GM23338 (cell line): ENCODE measurements at regions not wholly inside any gene's neighbourhood (a gene's known extent, or its start where the extent isn't known, plus 50 kb on each side); places are given as distances from the start of the nearest gene placed in this dataset.

ENCODE experiments used
- ATAC-seq: fragments of 200-7000 bp; cut with Tn5 transposase; 3 replicates; pipeline ENCODE4 v1.9.1; 2020
- DNase-seq: peaks from one replicate; pipeline ENCODE4 v3.0.0-alpha.2; 2015; ENCODE audit warnings: low spot score
- H2AFZ ChIP-seq: fragments of 200-600 bp; sonication (generic); 2 replicates; pipeline ENCODE4 v1.8.0; 2016; ENCODE audit warnings: antibody characterized with exemption, mild to moderate bottlenecking, moderate library complexity
- H3F3A ChIP-seq: fragments of 200-600 bp; sonication (generic); replicated peaks from 2 replicates; pipeline ENCODE4 v1.8.0; 2017; ENCODE audit warnings: antibody characterized with exemption, mixed run types, low read depth
- H3K27ac ChIP-seq: fragments of 200-600 bp; sonication (generic); 2 replicates; pipeline ENCODE4 v1.6.1; 2016; ENCODE audit warnings: low read depth
- H3K27me3 ChIP-seq: fragments of 200-600 bp; sonication (generic); 2 replicates; pipeline ENCODE4 v1.8.0; 2016; ENCODE audit warnings: mild to moderate bottlenecking, mixed run types, moderate library complexity; ENCODE audit not compliant: insufficient read depth
- H3K36me3 ChIP-seq: fragments of 200-600 bp; sonication (generic); 2 replicates; pipeline ENCODE4 v1.8.0; 2016; ENCODE audit warnings: mild to moderate bottlenecking; ENCODE audit not compliant: insufficient read depth
- H3K4me1 ChIP-seq: fragments of 200-600 bp; sonication (generic); 2 replicates; pipeline ENCODE4 v1.8.0; 2016; ENCODE audit warnings: mild to moderate bottlenecking, moderate library complexity; ENCODE audit not compliant: insufficient read depth
- H3K4me2 ChIP-seq: fragments of 200-600 bp; sonication (generic); 2 replicates; pipeline ENCODE4 v1.7.1; 2017; ENCODE audit warnings: mixed run types
- H3K4me3 ChIP-seq: fragments of 200-600 bp; sonication (generic); 2 replicates; pipeline ENCODE4 v1.6.1; 2016; ENCODE audit warnings: mixed run types
- H3K79me2 ChIP-seq: fragments of 200-600 bp; sonication (generic); replicated peaks from 2 replicates; pipeline ENCODE4 v1.8.0; 2017; ENCODE audit warnings: mild to moderate bottlenecking; ENCODE audit not compliant: insufficient read depth
- H3K9me2 ChIP-seq: fragments of 200-600 bp; sonication (generic); 2 replicates; pipeline ENCODE4 v1.8.0; 2017; ENCODE audit not compliant: insufficient read depth
- H4K20me1 ChIP-seq: fragments of 200-600 bp; sonication (generic); replicated peaks from 2 replicates; pipeline ENCODE4 v1.8.0; 2017; ENCODE audit warnings: mild to moderate bottlenecking; ENCODE audit not compliant: insufficient read depth
- H3K27ac Mint-ChIP-seq: 2 replicates; pipeline ENCODE4 v1.8.0; 2020; ENCODE audit warnings: inconsistent platforms, mild to moderate bottlenecking, moderate library complexity, mixed read lengths
- H3K27me3 Mint-ChIP-seq: 3 replicates; pipeline ENCODE4 v1.8.0; 2022; ENCODE audit warnings: low read depth, mild to moderate bottlenecking, moderate library complexity, mixed read lengths, inconsistent platforms; ENCODE audit not compliant: insufficient read depth, poor library complexity
- H3K36me3 Mint-ChIP-seq: 3 replicates; pipeline ENCODE4 v1.8.0; 2021; ENCODE audit warnings: low read depth, mild to moderate bottlenecking, inconsistent platforms, moderate library complexity, mixed read lengths
- H3K4me1 Mint-ChIP-seq: 3 replicates; pipeline ENCODE4 v1.8.0; 2020; ENCODE audit warnings: mild to moderate bottlenecking, inconsistent platforms, mixed read lengths
- H3K4me3 Mint-ChIP-seq: 3 replicates; pipeline ENCODE4 v1.8.0; 2021; ENCODE audit warnings: moderate library complexity, mild to moderate bottlenecking, inconsistent platforms, mixed read lengths
- H3K9me3 Mint-ChIP-seq: 3 replicates; pipeline ENCODE4 v1.8.0; 2020; ENCODE audit warnings: moderate library complexity, mild to moderate bottlenecking, inconsistent platforms, mixed read lengths
- CREB1 ChIP-seq: fragments of 250-450 bp; sonication (Bioruptor Pico); IDR thresholded peaks from 2 replicates; pipeline ENCODE4 v1.5.0; 2020; ENCODE audit warnings: low read depth, mild to moderate bottlenecking, moderate library complexity
- EZH2 ChIP-seq: fragments of 200-600 bp; sonication (generic); IDR thresholded peaks from one replicate; pipeline ENCODE4 v1.8.0; 2017; ENCODE audit warnings: antibody characterized with exemption, mild to moderate bottlenecking, low read depth; ENCODE audit not compliant: unreplicated experiment
- EZH2phosphoT487 ChIP-seq: fragments of 200-600 bp; sonication (generic); IDR thresholded peaks from one replicate; pipeline ENCODE4 v1.8.1; 2018; ENCODE audit warnings: antibody characterized with exemption; ENCODE audit not compliant: unreplicated experiment
- JUNB ChIP-seq: IDR thresholded peaks from one replicate; pipeline ENCODE4 v1.6.1; 2016; ENCODE audit warnings: antibody characterized with exemption; ENCODE audit not compliant: unreplicated experiment
- NANOG ChIP-seq: IDR thresholded peaks from 2 replicates; pipeline ENCODE4 v1.6.1; 2016; ENCODE audit warnings: antibody characterized with exemption, borderline replicate concordance
- POLR2AphosphoS5 ChIP-seq: IDR thresholded peaks from 2 replicates; pipeline ENCODE4 v1.6.1; 2016; ENCODE audit warnings: antibody characterized with exemption, low read depth
- STAT1 ChIP-seq: IDR thresholded peaks from one replicate; pipeline ENCODE4 v1.6.1; 2016; ENCODE audit warnings: antibody characterized with exemption; ENCODE audit not compliant: unreplicated experiment
- ZNF114 ChIP-seq: fragments of 250-450 bp; sonication (Bioruptor Pico); IDR thresholded peaks from 2 replicates; pipeline ENCODE4 v1.5.0; 2020; ENCODE audit warnings: mild to moderate bottlenecking, moderate library complexity
- ZNF331 ChIP-seq: fragments of 250-450 bp; sonication (Bioruptor Pico); IDR thresholded peaks from 2 replicates; pipeline ENCODE4 v1.5.0; 2020; ENCODE audit warnings: low read depth, mild to moderate bottlenecking, moderate library complexity
- TF ChIP-seq, protein P1 (sequence below), 2 experiments: fragments of 200-600 bp in 1 of 2; sonication (generic) in 1 of 2; conservative IDR thresholded peaks; 2 replicates each; pipeline versions ENCODE4 v1.5.1 to v1.6.1; 2016 to 2017; ENCODE audit warnings: antibody characterized with exemption in 2 of 2, low read depth in 2 of 2, mild to moderate bottlenecking in 2 of 2, moderate library complexity in 1 of 2
- TF ChIP-seq, protein P2 (sequence below): fragments of 250-450 bp; sonication (Bioruptor Pico); IDR thresholded peaks from 2 replicates; pipeline ENCODE4 v1.5.0; 2020; ENCODE audit warnings: mild to moderate bottlenecking, moderate library complexity
- TF ChIP-seq, protein P3 (sequence below): IDR thresholded peaks from 2 replicates; pipeline ENCODE4 v1.6.1; 2016; ENCODE audit warnings: antibody characterized with exemption
- TF ChIP-seq, protein P4 (sequence below): IDR thresholded peaks from one replicate; pipeline ENCODE4 v1.6.1; 2018; ENCODE audit warnings: antibody characterized with exemption; ENCODE audit not compliant: unreplicated experiment

DNA sequence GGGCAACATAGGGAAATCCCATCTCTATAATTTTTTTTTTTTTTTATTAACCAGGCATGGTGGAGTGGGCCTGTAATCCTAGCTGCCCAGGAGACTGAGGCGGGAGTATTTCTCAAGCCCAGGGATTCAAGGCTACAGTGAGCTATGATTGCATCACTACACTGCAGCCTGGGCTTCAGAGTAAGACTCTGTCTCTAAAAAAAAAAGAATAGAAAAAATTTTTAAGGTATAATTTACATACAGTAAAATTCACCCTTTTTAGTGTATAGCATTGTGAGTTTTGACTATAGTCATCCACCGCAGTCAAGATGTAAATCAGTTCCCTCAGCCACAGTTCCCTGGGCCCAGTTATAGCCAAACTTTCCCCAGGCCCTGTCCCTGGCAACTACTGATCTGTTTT is 57.1 kb upstream of the MSH6 start:
- H3K36me3 ChIP-seq = no peaks in the 10 kb centered on the region
- no peaks in the 10 kb centered on the region for H4K20me1 ChIP-seq
- no peaks in the 10 kb centered on the region for H3K36me3 Mint-ChIP-seq
- no peak overlapping the region for H3K4me2 ChIP-seq
- no peak overlapping the region for H3K4me3 ChIP-seq
- no peaks in the 10 kb centered on the region for H3K9me3 Mint-ChIP-seq
- H3K4me1 ChIP-seq = no peaks in the 10 kb centered on the region
- ATAC-seq = no peak
- no peaks in the 10 kb centered on the region for H3K27me3 ChIP-seq
- H3K79me2 ChIP-seq = no peaks in the 10 kb centered on the region
- H3K27me3 Mint-ChIP-seq = no peaks in the 10 kb centered on the region
- no peaks in the 10 kb centered on the region for H3F3A ChIP-seq
- H3K27ac ChIP-seq = no peak overlapping the region
- no peak overlapping the region for H3K4me3 Mint-ChIP-seq
- peaks cover 5% of the 10 kb centered on the region; the same call in 2 of the 3 replicates for H3K4me1 Mint-ChIP-seq
- no peak overlapping the region for H3K27ac Mint-ChIP-seq
- H3K9me2 ChIP-seq = peaks cover 8% of the 10 kb centered on the region; the same call in 1 of the 2 replicates
- no peak overlapping the region for H2AFZ ChIP-seq
- DNase-seq = no peak
- TF ChIP-seq, protein P1, sequence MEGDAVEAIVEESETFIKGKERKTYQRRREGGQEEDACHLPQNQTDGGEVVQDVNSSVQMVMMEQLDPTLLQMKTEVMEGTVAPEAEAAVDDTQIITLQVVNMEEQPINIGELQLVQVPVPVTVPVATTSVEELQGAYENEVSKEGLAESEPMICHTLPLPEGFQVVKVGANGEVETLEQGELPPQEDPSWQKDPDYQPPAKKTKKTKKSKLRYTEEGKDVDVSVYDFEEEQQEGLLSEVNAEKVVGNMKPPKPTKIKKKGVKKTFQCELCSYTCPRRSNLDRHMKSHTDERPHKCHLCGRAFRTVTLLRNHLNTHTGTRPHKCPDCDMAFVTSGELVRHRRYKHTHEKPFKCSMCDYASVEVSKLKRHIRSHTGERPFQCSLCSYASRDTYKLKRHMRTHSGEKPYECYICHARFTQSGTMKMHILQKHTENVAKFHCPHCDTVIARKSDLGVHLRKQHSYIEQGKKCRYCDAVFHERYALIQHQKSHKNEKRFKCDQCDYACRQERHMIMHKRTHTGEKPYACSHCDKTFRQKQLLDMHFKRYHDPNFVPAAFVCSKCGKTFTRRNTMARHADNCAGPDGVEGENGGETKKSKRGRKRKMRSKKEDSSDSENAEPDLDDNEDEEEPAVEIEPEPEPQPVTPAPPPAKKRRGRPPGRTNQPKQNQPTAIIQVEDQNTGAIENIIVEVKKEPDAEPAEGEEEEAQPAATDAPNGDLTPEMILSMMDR (conservative IDR thresholded peaks at IDR 0.05; ENCODE audit: low read depth in 2 of 2) = no peak
- TF ChIP-seq, protein P2, sequence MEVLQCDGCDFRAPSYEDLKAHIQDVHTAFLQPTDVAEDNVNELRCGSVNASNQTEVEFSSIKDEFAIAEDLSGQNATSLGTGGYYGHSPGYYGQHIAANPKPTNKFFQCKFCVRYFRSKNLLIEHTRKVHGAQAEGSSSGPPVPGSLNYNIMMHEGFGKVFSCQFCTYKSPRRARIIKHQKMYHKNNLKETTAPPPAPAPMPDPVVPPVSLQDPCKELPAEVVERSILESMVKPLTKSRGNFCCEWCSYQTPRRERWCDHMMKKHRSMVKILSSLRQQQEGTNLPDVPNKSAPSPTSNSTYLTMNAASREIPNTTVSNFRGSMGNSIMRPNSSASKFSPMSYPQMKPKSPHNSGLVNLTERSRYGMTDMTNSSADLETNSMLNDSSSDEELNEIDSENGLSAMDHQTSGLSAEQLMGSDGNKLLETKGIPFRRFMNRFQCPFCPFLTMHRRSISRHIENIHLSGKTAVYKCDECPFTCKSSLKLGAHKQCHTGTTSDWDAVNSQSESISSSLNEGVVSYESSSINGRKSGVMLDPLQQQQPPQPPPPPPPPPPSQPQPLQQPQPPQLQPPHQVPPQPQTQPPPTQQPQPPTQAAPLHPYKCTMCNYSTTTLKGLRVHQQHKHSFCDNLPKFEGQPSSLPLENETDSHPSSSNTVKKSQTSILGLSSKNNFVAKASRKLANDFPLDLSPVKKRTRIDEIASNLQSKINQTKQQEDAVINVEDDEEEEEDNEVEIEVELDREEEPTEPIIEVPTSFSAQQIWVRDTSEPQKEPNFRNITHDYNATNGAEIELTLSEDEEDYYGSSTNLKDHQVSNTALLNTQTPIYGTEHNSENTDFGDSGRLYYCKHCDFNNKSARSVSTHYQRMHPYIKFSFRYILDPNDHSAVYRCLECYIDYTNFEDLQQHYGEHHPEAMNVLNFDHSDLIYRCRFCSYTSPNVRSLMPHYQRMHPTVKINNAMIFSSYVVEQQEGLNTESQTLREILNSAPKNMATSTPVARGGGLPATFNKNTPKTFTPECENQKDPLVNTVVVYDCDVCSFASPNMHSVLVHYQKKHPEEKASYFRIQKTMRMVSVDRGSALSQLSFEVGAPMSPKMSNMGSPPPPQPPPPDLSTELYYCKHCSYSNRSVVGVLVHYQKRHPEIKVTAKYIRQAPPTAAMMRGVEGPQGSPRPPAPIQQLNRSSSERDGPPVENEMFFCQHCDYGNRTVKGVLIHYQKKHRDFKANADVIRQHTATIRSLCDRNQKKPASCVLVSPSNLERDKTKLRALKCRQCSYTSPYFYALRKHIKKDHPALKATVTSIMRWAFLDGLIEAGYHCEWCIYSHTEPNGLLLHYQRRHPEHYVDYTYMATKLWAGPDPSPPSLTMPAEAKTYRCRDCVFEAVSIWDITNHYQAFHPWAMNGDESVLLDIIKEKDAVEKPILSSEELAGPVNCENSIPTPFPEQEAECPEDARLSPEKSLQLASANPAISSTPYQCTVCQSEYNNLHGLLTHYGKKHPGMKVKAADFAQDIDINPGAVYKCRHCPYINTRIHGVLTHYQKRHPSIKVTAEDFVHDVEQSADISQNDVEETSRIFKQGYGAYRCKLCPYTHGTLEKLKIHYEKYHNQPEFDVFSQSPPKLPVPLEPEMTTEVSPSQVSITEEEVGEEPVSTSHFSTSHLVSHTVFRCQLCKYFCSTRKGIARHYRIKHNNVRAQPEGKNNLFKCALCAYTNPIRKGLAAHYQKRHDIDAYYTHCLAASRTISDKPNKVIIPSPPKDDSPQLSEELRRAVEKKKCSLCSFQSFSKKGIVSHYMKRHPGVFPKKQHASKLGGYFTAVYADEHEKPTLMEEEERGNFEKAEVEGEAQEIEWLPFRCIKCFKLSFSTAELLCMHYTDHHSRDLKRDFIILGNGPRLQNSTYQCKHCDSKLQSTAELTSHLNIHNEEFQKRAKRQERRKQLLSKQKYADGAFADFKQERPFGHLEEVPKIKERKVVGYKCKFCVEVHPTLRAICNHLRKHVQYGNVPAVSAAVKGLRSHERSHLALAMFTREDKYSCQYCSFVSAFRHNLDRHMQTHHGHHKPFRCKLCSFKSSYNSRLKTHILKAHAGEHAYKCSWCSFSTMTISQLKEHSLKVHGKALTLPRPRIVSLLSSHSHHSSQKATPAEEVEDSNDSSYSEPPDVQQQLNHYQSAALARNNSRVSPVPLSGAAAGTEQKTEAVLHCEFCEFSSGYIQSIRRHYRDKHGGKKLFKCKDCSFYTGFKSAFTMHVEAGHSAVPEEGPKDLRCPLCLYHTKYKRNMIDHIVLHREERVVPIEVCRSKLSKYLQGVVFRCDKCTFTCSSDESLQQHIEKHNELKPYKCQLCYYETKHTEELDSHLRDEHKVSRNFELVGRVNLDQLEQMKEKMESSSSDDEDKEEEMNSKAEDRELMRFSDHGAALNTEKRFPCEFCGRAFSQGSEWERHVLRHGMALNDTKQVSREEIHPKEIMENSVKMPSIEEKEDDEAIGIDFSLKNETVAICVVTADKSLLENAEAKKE = no peak
- no peak for TF ChIP-seq POLR2AphosphoS5
- TF ChIP-seq EZH2phosphoT487 = no peak
- TF ChIP-seq ZNF331 (CRISPR knock-in tag) = no peak
- TF ChIP-seq CREB1 (CRISPR knock-in tag) = no peak
- TF ChIP-seq JUNB = no peak
- TF ChIP-seq NANOG = no peak
- TF ChIP-seq, protein P3, sequence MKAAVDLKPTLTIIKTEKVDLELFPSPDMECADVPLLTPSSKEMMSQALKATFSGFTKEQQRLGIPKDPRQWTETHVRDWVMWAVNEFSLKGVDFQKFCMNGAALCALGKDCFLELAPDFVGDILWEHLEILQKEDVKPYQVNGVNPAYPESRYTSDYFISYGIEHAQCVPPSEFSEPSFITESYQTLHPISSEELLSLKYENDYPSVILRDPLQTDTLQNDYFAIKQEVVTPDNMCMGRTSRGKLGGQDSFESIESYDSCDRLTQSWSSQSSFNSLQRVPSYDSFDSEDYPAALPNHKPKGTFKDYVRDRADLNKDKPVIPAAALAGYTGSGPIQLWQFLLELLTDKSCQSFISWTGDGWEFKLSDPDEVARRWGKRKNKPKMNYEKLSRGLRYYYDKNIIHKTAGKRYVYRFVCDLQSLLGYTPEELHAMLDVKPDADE = no peak
- no peak for TF ChIP-seq STAT1
- TF ChIP-seq, protein P4, sequence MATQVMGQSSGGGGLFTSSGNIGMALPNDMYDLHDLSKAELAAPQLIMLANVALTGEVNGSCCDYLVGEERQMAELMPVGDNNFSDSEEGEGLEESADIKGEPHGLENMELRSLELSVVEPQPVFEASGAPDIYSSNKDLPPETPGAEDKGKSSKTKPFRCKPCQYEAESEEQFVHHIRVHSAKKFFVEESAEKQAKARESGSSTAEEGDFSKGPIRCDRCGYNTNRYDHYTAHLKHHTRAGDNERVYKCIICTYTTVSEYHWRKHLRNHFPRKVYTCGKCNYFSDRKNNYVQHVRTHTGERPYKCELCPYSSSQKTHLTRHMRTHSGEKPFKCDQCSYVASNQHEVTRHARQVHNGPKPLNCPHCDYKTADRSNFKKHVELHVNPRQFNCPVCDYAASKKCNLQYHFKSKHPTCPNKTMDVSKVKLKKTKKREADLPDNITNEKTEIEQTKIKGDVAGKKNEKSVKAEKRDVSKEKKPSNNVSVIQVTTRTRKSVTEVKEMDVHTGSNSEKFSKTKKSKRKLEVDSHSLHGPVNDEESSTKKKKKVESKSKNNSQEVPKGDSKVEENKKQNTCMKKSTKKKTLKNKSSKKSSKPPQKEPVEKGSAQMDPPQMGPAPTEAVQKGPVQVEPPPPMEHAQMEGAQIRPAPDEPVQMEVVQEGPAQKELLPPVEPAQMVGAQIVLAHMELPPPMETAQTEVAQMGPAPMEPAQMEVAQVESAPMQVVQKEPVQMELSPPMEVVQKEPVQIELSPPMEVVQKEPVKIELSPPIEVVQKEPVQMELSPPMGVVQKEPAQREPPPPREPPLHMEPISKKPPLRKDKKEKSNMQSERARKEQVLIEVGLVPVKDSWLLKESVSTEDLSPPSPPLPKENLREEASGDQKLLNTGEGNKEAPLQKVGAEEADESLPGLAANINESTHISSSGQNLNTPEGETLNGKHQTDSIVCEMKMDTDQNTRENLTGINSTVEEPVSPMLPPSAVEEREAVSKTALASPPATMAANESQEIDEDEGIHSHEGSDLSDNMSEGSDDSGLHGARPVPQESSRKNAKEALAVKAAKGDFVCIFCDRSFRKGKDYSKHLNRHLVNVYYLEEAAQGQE = no peak
- no peak for TF ChIP-seq EZH2
- TF ChIP-seq ZNF114 (CRISPR knock-in tag) = no peak
